Activated CD4-positive, alpha-beta T cell treated with anti-CD3 and anti-CD28 coated beads for 36 hours (primary cell): ENCODE measurements at regions not wholly inside any gene's neighbourhood (a gene's known extent, or its start where the extent isn't known, plus 50 kb on each side); places are given as distances from the start of the nearest gene placed in this dataset.

ENCODE experiments used
- ATAC-seq: fragments of 200-7000 bp; cut with Tn5 transposase; one replicate; pipeline ENCODE4 v1.10.0; 2021; ENCODE audit warnings: mild to moderate bottlenecking, moderate library complexity
- CTCF ChIA-PET: fragments of 350-600 bp; sonication (Branson Sonifier 250); formaldehyde crosslinking; loops from one replicate; lab custom pipeline; 2021; ENCODE audit warnings: antibody characterized with exemption; lab: Charles Lee
- POLR2A ChIA-PET: fragments of 350-600 bp; sonication (Branson Sonifier 250); formaldehyde crosslinking; loops from one replicate; lab custom pipeline; 2021; ENCODE audit warnings: antibody characterized with exemption, inconsistent platforms; lab: Charles Lee
- DNase-seq: peaks from one replicate; pipeline ENCODE4 v3.0.0-alpha.2; 2020
- H3K27ac Mint-ChIP-seq: one replicate; pipeline ENCODE4 v1.8.0; 2021; ENCODE audit warnings: mixed read lengths
- H3K27me3 Mint-ChIP-seq: one replicate; pipeline ENCODE4 v1.8.0; 2021; ENCODE audit warnings: mixed read lengths
- H3K36me3 Mint-ChIP-seq: one replicate; pipeline ENCODE4 v1.8.0; 2021; ENCODE audit warnings: low read depth, mixed read lengths
- H3K4me1 Mint-ChIP-seq: one replicate; pipeline ENCODE4 v1.8.0; 2021; ENCODE audit warnings: mixed read lengths
- H3K4me3 Mint-ChIP-seq: one replicate; pipeline ENCODE4 v1.8.0; 2021; ENCODE audit warnings: mild to moderate bottlenecking, moderate library complexity, mixed read lengths
- H3K9me3 Mint-ChIP-seq: one replicate; pipeline ENCODE4 v1.8.0; 2021; ENCODE audit warnings: low read depth, mixed read lengths
- intact Hi-C, 2 experiments: fragments of 100-400 bp; cut with DNase I in 1 of 2; cut with micrococcal nuclease in 1 of 2; formaldehyde crosslinking; loops; one replicate each; pipeline versions ENCODE4 v1.14.2 to v1.15.1; 2022 to 2024; cut with DNase I, micrococcal nuclease

DNA sequence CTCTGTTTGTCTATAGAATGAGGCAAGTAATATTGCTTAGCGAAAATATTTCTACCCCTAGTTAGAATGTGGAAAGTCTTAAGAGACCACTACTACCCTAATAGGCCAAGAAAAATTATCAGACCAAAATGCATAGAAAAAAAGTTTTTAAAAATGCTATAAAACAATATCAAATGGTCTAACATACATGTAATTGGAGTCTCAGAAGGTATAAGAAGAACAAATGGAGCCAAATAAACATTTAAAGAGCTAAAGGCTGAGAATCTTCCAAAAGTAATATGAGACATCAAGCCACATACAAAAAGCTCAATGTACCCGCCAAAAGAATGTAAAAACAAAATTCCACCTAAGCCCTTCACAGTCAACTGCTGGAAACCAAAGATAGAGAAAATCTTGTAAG lies 133.5 kb upstream of the GADL1 start:
- intact Hi-C loops = no loop called here
- Mint-ChIP-seq H3K9me3 (peaks cover 12% of the 10 kb centered on the region), H3K4me1 (no peaks in the 10 kb centered on the region), H3K36me3 (no peaks in the 10 kb centered on the region), H3K4me3 (no peak overlapping the region), H3K27ac (no peak overlapping the region), H3K27me3 (no peaks in the 10 kb centered on the region)
- ATAC-seq (no peak), DNase-seq (no peak)
- ChIA-PET POLR2A (no interaction called here), CTCF (interaction anchor here (0.8 kb wide), 1 partner anchor 248 kb away, joined by 3 read pairs; no protein-coding TSS in a partner anchor)

DNA sequence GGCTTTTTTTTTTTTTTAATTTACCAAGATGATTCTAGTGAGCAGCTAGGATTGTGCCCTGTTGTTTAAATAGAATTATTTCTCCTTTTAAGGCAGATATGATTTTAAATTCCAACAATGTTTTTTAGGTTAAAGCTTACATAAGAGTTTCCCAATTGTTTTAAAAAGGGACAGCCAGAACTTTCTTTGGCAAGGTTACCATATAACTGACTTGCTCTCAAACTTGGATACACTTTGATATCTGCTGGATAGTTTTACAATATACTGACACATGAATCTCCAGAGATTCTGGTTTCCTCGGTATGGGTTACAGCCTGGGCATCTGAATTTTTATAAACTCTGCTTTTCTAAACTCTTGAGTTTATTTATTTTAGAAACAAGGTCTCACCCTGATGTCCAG lies 134.3 kb upstream of the GADL1 start:
- Mint-ChIP-seq H3K36me3 (no peaks in the 10 kb centered on the region), H3K27ac (no peak overlapping the region), H3K27me3 (no peaks in the 10 kb centered on the region), H3K4me1 (no peaks in the 10 kb centered on the region), H3K9me3 (peaks cover 12% of the 10 kb centered on the region), H3K4me3 (no peak overlapping the region)
- intact Hi-C loops = no loop called here
- ATAC-seq (no peak), DNase-seq (no peak)
- ChIA-PET POLR2A (no interaction called here), CTCF (no interaction called here)

DNA sequence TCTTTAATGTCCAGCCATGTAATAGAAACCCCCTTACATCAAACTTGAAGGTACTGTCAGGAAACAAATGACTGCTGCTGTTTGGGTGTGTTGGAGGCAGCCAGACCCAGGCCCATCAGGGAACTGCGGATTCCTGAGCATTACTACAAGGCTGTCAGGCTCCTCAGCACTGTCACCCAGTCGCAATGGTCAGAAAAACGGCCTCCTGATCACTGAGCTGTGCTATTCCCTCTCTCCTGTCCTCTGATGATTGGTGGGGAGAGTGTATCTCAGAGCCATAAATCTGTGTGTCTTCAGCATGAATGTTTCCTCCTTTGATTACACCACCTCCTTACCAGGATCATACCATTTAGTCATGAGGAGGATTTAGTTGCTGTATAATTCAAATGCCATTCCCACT lies 135.2 kb upstream of the GADL1 start:
- POLR2A ChIA-PET = no interaction called here

DNA sequence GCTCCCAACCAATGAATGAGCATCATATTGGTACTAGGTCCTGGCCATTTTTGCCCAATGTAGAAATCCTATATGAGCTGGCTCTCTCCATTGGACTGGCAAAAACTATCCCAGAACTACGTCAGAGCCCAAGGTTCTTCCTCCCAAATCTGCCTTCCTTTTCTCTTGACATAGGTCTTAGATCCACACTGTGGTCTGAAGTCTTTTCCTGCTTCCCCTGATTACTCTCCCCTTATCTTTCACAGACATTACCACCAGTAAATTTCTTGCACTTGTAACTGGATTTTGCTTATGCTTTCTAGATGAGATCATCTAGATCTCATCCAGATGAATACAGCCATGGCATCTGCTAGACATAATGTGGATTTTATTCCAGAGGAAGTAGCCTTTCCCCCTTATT lies 141.2 kb upstream of the GADL1 start:
- Mint-ChIP-seq H3K4me1 (peaks cover 4% of the 10 kb centered on the region), H3K36me3 (no peaks in the 10 kb centered on the region), H3K4me3 (no peak overlapping the region), H3K27ac (no peak overlapping the region), H3K9me3 (no peaks in the 10 kb centered on the region), H3K27me3 (no peaks in the 10 kb centered on the region)
- CTCF ChIA-PET = no interaction called here
- no peak for ATAC-seq
- POLR2A ChIA-PET = no interaction called here
- DNase-seq = no peak
- intact Hi-C loops = no loop called here

More for the DNA sequence above, 135.2 kb upstream of the GADL1 start:
- H3K27ac Mint-ChIP-seq = no peak overlapping the region
- CTCF ChIA-PET = no interaction called here
- no peak overlapping the region for H3K4me3 Mint-ChIP-seq
- ATAC-seq (no peak), DNase-seq (no peak)
- no peaks in the 10 kb centered on the region for H3K4me1 Mint-ChIP-seq
- no peaks in the 10 kb centered on the region for H3K36me3 Mint-ChIP-seq
- intact Hi-C loops = no loop called here
- H3K27me3 Mint-ChIP-seq = no peaks in the 10 kb centered on the region
- H3K9me3 Mint-ChIP-seq = peaks cover 12% of the 10 kb centered on the region

DNA sequence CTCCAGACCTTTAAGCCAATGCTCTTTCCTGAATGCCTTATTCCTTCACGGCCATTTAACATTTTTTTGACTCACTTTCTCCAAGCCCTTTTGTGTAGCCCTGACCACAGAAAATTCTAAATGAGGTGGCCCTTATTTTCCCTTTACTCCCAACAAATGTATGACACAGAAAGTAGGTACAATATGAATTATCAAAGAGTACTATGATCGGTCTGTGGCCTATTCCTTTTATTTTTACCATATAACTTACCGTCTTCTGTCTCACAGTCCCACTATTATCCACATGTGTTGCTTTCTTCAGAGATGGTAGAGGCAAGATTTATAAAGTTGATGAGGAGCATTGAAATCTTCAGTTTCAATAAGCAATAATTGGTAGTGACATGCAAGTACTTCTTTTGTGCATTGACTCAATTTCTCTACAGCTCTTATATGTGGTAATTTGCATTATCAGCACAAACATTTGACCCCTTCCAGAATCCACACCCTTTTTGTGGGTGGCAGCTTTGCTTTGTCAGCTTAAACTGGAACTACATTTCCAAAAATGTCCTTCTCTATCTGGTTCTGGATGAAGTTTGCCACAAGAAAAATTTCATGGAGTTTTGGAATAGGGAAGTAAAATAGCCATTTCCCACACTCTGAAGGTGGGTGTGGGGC lies 143.8 kb upstream of the GADL1 start:
- peak; percentile 42 for ATAC-seq
- H3K27ac Mint-ChIP-seq = no peak overlapping the region
- peaks cover 8% of the 10 kb centered on the region for H3K9me3 Mint-ChIP-seq
- intact Hi-C loops = no loop called here
- ChIA-PET CTCF (no interaction called here), POLR2A (no interaction called here)
- H3K27me3 Mint-ChIP-seq = no peaks in the 10 kb centered on the region
- H3K4me3 Mint-ChIP-seq = no peak overlapping the region
- no peak for DNase-seq
- no peaks in the 10 kb centered on the region for H3K36me3 Mint-ChIP-seq
- peaks cover 4% of the 10 kb centered on the region for H3K4me1 Mint-ChIP-seq

DNA sequence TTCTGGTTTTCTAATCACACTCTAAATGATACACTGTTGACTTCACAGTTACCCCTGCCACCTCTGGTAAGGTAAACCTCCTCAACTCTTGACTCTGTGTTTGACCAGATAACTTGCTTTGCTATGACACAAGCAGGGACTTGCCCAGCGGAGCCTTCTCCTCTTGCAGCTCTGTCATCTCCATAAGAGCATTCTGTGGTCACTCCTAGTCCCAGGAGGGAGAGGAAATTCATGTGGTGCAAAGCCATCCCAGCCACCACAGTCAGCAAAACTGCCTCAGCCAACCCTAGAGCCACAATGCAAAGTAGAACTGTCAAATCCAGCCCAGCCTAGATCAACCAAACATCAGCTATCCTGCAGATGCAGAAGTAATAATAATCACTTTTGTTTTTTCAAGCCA lies 144.7 kb upstream of the GADL1 start:
- ChIA-PET POLR2A (no interaction called here), CTCF (no interaction called here)
- ATAC-seq = no peak
- Mint-ChIP-seq H3K9me3 (peaks cover 8% of the 10 kb centered on the region), H3K27ac (no peak overlapping the region), H3K4me3 (no peak overlapping the region), H3K27me3 (no peaks in the 10 kb centered on the region), H3K36me3 (no peaks in the 10 kb centered on the region), H3K4me1 (peaks cover 4% of the 10 kb centered on the region)
- no peak for DNase-seq
- intact Hi-C loops = no loop called here

DNA sequence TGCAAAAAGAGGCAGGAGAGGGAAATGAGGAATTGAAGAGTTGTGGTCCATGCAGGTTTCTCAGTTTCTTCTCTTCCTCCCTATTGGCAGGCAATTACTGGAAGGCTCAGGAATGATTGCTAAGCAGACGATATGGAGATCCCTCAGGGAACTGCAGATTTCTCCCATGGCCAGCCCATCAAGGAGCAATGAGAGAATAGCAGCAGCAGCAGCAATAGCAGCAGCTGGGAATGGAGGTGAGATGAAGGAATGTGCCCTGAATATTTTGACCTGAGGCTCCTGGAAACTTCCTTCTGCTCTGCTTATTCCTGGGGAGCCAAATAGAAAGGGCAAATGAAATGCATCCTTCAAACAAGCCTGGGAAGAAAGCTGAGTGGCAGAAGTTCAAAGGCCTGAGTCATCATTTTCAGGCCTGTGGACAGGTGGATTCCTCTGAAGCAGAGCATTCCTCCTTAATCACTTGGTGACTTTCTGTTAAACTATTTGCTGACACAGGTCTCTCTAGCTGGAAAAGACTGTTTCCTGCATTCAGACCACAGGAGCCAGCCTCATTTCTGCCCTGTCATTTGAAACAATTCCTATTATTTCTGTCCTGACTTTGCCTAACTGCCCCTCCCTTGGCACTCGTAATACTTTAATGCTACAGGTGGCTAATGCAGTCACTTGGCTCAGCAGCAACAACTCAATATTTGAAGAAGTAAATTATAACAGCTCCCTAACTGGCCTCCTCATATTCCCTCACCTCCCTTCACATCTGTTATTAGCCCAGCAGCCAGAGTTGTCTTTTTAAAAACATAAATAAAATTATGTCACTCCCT lies 146.9 kb upstream of the GADL1 start:
- CTCF ChIA-PET = no interaction called here

DNA sequence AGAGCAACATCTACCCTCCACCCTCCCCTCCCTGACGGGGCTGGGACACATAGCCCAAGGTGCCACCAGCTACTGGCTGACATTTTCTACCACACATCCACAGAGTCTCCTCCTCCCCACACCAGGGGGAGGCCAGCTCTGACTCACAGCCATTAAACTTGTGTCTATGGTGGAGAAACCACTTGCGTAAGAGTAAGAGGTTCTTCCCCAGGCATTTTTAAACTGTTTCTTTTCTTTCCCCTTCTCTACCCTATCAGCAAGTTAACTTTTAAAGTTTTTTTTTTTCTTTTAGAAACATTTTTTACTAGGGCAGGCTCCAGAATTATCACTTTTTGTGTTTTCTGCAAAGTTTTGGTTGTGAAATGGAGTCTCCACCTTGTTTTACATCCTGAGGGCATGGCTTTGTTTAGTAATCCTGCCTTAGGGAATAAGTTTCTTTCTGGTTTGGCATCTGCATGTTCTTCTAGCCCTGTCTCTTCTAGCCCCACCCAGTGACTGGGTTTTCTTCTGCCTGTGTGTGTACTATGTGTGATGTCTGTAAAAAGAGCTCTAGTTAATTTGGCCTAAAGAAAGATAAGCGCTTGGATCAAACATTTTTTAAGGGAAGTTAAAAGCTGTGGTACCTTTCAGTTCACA lies 148.8 kb upstream of the GADL1 start:
- intact Hi-C loops = no loop called here
- no peak for ATAC-seq
- ChIA-PET POLR2A (interaction anchor here (0.7 kb wide), 1 partner anchor 27 kb away, joined by 4 read pairs; no protein-coding TSS in a partner anchor), CTCF (interaction anchor here (0.6 kb wide), 1 partner anchor 61 kb away, joined by 3 read pairs; no protein-coding TSS in a partner anchor)
- no peaks in the 10 kb centered on the region for H3K36me3 Mint-ChIP-seq
- H3K9me3 Mint-ChIP-seq = peaks cover 8% of the 10 kb centered on the region
- H3K4me3 Mint-ChIP-seq = no peak overlapping the region
- peak; percentile 18 for DNase-seq
- no peak overlapping the region for H3K27ac Mint-ChIP-seq
- no peaks in the 10 kb centered on the region for H3K27me3 Mint-ChIP-seq
- no peaks in the 10 kb centered on the region for H3K4me1 Mint-ChIP-seq

More for the DNA sequence above, 146.9 kb upstream of the GADL1 start:
- no peaks in the 10 kb centered on the region for H3K27me3 Mint-ChIP-seq
- DNase-seq (no peak), ATAC-seq (no peak)
- H3K27ac Mint-ChIP-seq = no peak overlapping the region
- no peak overlapping the region for H3K4me3 Mint-ChIP-seq
- H3K36me3 Mint-ChIP-seq = no peaks in the 10 kb centered on the region
- H3K4me1 Mint-ChIP-seq = peaks cover 4% of the 10 kb centered on the region
- peaks cover 8% of the 10 kb centered on the region for H3K9me3 Mint-ChIP-seq
- POLR2A ChIA-PET = no interaction called here
- intact Hi-C loops = no loop called here

DNA sequence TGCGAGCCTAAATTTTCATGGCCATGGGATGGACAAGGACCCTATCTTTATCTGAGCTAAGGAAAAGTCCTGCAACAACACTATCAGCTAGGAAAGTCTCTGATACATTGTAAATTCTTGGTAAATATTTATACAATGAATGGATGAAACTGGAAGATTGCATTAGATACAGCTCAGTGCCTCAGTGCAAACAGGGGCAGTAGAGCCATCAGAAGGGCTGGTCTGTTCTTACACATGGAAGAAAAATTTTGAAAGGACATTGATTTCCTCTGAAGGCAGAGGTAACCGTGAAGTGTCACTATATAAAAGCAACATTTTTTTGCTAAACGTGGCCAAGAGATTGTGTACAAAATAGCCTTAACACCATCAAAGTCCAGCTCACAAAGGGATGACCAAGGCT lies 153.2 kb upstream of the GADL1 start:
- no peak for ATAC-seq
- Mint-ChIP-seq H3K4me1 (peaks cover 4% of the 10 kb centered on the region), H3K27ac (no peak overlapping the region), H3K36me3 (no peaks in the 10 kb centered on the region), H3K4me3 (no peak overlapping the region), H3K9me3 (peaks cover 12% of the 10 kb centered on the region), H3K27me3 (no peaks in the 10 kb centered on the region)
- intact Hi-C loops = no loop called here
- ChIA-PET CTCF (interaction anchor here (0.7 kb wide), 1 partner anchor 81 kb away, joined by 3 read pairs; no protein-coding TSS in a partner anchor), POLR2A (no interaction called here)
- no peak for DNase-seq

DNA sequence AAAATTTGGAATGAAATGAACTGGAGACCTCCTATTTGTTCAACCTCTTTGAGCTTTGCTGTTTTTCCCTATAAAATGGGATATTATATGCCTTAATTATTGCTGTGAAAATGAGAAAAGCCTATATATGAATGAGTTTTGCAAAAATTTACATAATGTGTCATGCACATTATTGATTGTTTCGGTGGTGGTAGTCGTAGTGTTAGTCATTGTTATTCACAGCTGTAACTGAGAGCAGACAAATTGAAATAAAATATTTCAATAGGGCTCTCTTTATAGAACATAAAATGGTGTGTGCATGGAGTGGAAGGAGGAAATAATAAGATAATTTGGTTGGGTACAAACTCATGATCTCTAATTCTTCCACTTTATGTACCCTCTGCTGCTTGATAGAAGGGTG lies 153.7 kb upstream of the GADL1 start:
- intact Hi-C loops = no loop called here

DNA sequence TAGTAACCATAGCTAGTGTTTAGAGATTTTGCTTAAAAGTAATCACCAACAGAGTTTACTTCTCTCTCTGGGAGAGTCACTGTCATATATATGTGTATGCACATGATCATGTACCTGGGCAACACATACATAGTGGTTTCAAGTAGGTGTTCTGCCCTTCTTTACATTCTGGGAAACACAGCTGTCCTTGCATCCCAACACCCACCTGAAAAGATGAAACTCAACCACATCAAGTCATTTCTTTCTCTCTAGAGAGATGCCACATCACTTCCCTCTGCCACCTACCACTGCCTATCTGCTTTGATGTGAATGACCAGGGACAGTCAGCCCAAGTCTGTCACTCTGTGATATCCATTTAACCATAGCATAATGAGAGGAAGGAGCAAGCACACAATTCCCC lies 155.8 kb upstream of the GADL1 start:
- Mint-ChIP-seq H3K9me3 (peaks cover 8% of the 10 kb centered on the region), H3K4me1 (peaks cover 4% of the 10 kb centered on the region), H3K27ac (no peak overlapping the region), H3K36me3 (no peaks in the 10 kb centered on the region), H3K4me3 (no peak overlapping the region), H3K27me3 (no peaks in the 10 kb centered on the region)
- peak; percentile 80 for ATAC-seq
- POLR2A ChIA-PET = no interaction called here
- intact Hi-C loops = no loop called here
- CTCF ChIA-PET = interaction anchor here (0.6 kb wide), 1 partner anchor 42 kb away, joined by 3 read pairs; no protein-coding TSS in a partner anchor
- no peak for DNase-seq

More for the DNA sequence above, 153.7 kb upstream of the GADL1 start:
- Mint-ChIP-seq H3K36me3 (no peaks in the 10 kb centered on the region), H3K27ac (no peak overlapping the region), H3K4me1 (peaks cover 4% of the 10 kb centered on the region), H3K4me3 (no peak overlapping the region), H3K9me3 (peaks cover 8% of the 10 kb centered on the region), H3K27me3 (no peaks in the 10 kb centered on the region)
- ChIA-PET CTCF (interaction anchor here (0.7 kb wide), 1 partner anchor 81 kb away, joined by 3 read pairs; no protein-coding TSS in a partner anchor), POLR2A (no interaction called here)
- ATAC-seq (no peak), DNase-seq (no peak)
